ENCODE measurements at regions not wholly inside any gene's neighbourhood (a gene's known extent, or its start where the extent isn't known, plus 50 kb on each side); places are given as distances from the start of the nearest gene placed in this dataset.

DNA sequence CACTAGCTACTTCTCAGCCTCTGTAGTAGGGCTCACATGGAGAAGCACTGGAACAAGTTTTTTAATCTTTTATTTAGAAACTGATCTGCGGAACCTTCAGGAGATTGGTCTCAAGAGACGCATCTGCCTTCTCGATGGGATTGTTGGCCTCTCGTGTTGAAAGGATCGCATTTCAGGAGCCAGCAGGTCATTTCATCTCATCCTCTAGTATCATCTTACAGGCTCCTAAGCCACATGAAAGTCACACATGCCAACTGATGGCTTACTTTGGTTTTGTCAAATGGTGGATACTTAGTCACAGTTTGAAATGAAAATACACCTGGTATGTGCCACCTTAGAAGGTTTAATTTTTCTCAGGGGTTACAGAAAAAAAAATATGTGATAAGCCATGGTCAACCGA, 1703.6 kb downstream of the EFNB2 start:
- H3K27me3 ChIP-seq (replicated peaks in 1 of 4; ENCODE audit: control insufficient read depth in 3 of 4, extremely low read depth in 1 of 4, insufficient read depth in 3 of 4, low read length in 3 of 4) = no peaks in the 10 kb centered on the region
- no peak overlapping the region for H2BK12ac ChIP-seq (ENCODE audit: low read depth, low read length)
- no peak for DNase-seq (ENCODE audit: low read depth in 1 of 2, low spot score in 2 of 2)
- no peak overlapping the region for H2BK120ac ChIP-seq (replicated peaks; ENCODE audit: low read depth, low read length)
- H3K4me3 ChIP-seq (ENCODE audit: extremely low read depth in 1 of 4, insufficient read depth in 2 of 4, low read depth in 3 of 4, low read length in 4 of 4) = no peak overlapping the region
- no peak overlapping the region for H3K14ac ChIP-seq (ENCODE audit: insufficient read length)
- H3K56ac ChIP-seq (replicated peaks; ENCODE audit: insufficient read length, low read depth, low read length) = no peak overlapping the region
- no peak overlapping the region for H4K91ac ChIP-seq (replicated peaks; ENCODE audit: insufficient read length, low read length)
- no peak overlapping the region for H4K5ac ChIP-seq (ENCODE audit: insufficient read length, low read depth, low read length)
- ChIA-PET CTCF (ENCODE audit: partially characterized antibody) (interaction anchor here (1.9 kb wide), 1 partner anchor 58 kb away, joined by 5 read pairs; no protein-coding TSS in a partner anchor), POLR2A (ENCODE audit: partially characterized antibody) (no interaction called here)
- H2AK5ac ChIP-seq (ENCODE audit: low read depth, low read length) = no peak overlapping the region
- H3K79me1 ChIP-seq (ENCODE audit: low read depth, low read length) = no peaks in the 10 kb centered on the region
- H3K4me2 ChIP-seq (ENCODE audit: insufficient read depth in 1 of 2, low read depth in 2 of 2, low read length in 2 of 2) = no peak overlapping the region
- no peak overlapping the region for H3K23ac ChIP-seq (ENCODE audit: insufficient read length)
- no peaks in the 10 kb centered on the region; a peak in 1 of 4 replicates for H3K9me3 ChIP-seq (ENCODE audit: insufficient read depth in 2 of 2, low read depth in 1 of 2, low read length in 1 of 2)
- no peak overlapping the region for H3K27ac ChIP-seq (ENCODE audit: low read depth, low read length)
- peak; percentile 57 for FAIRE-seq
- peak overlapping the region; percentile 57; the same call in 1 of the 2 replicates for H2AFZ ChIP-seq (ENCODE audit: low read length)
- H3K23me2 ChIP-seq (ENCODE audit: low read depth, low read length) = no peaks in the 10 kb centered on the region
- no peak overlapping the region for H3K9ac ChIP-seq (replicated peaks in 1 of 4; ENCODE audit: extremely low read depth in 1 of 4, low read depth in 3 of 4, low read length in 3 of 4)
- H2BK5ac ChIP-seq (ENCODE audit: low read depth, low read length) = no peak overlapping the region
- H3K79me2 ChIP-seq (ENCODE audit: control insufficient read depth in 1 of 2, insufficient read depth in 2 of 2, low read length in 2 of 2) = no peaks in the 10 kb centered on the region
- H4K20me1 ChIP-seq (replicated peaks in 1 of 2; ENCODE audit: control insufficient read depth in 1 of 2, insufficient read depth in 2 of 2, low read length in 2 of 2) = no peaks in the 10 kb centered on the region
- no peaks in the 10 kb centered on the region for H3K36me3 ChIP-seq (ENCODE audit: control insufficient read depth in 2 of 4, insufficient read depth in 4 of 4, low read length in 3 of 4)
- no peak overlapping the region for H3K4ac ChIP-seq (replicated peaks; ENCODE audit: insufficient read length, low read depth, low read length)
- no peak overlapping the region for H2BK15ac ChIP-seq (ENCODE audit: low read length)
- peaks cover 0 to 4% (median 0%) of the 10 kb centered on the region in 4 experiments; a peak in 2 of 7 replicates for H3K4me1 ChIP-seq (replicated peaks in 1 of 4; ENCODE audit: control insufficient read depth in 3 of 4, insufficient read depth in 4 of 4, low read length in 3 of 4)
- no peak overlapping the region for H4K8ac ChIP-seq (ENCODE audit: extremely low read depth, insufficient read depth, low read length)
- H2BK20ac ChIP-seq (ENCODE audit: low read length) = no peak overlapping the region
- H3K18ac ChIP-seq (ENCODE audit: extremely low read depth, low read length) = no peak overlapping the region
- 84% methylated on average over 6 of the region's 6 CpGs; no CpG with 5 or more reads in 1 of the 2 experiments for WGBS, 2 experiments (ENCODE audit: extremely low coverage in 1 of 2, insufficient coverage in 1 of 2, insufficient read length in 1 of 2, insufficient replicate concordance in 2 of 2, low coverage in 1 of 2, low lambda C conversion rate in 2 of 2, missing lambda C conversion rate in 1 of 2)
- TF ChIP-seq NRF1 (IDR thresholded peaks at IDR 0.05; ENCODE audit: low read depth, low read length) (no peak), SIN3A (conservative IDR thresholded peaks at IDR 0.05 in 1 of 2, IDR thresholded peaks at IDR 0.05 in 1 of 2; ENCODE audit: low read depth in 1 of 2, low read length in 2 of 2) (no peak), ZNF274 (IDR thresholded peaks at IDR 0.05; ENCODE audit: borderline replicate concordance, extremely low read depth, low read length) (no peak), SIRT6 (IDR thresholded peaks at IDR 0.05; ENCODE audit: low read length) (no peak)
- TF ChIP-seq, protein P1, sequence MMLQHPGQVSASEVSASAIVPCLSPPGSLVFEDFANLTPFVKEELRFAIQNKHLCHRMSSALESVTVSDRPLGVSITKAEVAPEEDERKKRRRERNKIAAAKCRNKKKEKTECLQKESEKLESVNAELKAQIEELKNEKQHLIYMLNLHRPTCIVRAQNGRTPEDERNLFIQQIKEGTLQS (IDR thresholded peaks at IDR 0.05; ENCODE audit: insufficient read depth, low read depth, low read length) = no peak
